ENCODE measurements at regions not wholly inside any gene's neighbourhood (a gene's known extent, or its start where the extent isn't known, plus 50 kb on each side); places are given as distances from the start of the nearest gene placed in this dataset.

DNA sequence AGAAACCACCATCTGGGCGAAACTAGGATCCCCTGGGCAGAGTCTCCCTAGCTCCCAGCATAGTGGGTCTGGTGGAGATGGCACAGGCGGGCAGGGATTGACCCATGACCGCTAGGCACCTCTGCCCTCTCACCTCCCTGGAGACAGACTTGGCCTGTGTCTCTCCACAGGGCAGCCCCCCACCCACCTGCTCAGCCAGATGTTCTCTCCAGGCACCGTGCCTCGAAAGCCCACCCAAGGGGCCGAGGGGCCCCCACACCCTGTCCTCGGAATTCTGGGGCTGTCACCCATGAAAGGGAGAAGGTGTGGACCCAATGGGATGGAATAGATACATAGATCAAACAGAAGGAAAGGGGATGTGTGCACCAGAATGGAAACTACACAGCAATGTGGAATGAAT is 229.1 kb upstream of the RTL1 start:
- TF ChIP-seq, protein P1, sequence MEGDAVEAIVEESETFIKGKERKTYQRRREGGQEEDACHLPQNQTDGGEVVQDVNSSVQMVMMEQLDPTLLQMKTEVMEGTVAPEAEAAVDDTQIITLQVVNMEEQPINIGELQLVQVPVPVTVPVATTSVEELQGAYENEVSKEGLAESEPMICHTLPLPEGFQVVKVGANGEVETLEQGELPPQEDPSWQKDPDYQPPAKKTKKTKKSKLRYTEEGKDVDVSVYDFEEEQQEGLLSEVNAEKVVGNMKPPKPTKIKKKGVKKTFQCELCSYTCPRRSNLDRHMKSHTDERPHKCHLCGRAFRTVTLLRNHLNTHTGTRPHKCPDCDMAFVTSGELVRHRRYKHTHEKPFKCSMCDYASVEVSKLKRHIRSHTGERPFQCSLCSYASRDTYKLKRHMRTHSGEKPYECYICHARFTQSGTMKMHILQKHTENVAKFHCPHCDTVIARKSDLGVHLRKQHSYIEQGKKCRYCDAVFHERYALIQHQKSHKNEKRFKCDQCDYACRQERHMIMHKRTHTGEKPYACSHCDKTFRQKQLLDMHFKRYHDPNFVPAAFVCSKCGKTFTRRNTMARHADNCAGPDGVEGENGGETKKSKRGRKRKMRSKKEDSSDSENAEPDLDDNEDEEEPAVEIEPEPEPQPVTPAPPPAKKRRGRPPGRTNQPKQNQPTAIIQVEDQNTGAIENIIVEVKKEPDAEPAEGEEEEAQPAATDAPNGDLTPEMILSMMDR (conservative IDR thresholded peaks at IDR 0.05) = no peak
- no peak for TF ChIP-seq ZFX (IDR thresholded peaks at IDR 0.05)
- no peak overlapping the region for H3K27ac ChIP-seq

DNA sequence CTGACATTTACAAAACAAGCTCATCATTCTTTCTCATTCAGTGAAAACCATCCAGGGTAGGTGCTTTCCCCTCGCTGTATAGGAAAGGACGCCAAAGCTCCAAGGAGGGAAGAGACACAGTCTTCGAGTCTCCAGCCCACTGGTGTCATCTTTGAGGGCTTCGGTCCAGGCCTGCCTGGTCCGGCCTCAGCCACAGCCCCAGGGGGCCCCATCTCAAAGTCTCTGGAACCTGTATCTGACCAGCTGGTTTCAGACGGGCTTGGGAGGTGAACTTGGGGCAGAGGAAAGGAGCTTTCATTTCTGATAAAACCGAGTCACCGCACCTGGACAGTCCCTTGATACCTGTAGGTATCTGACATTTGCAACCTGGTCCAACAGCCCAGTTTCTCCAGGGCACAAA is 229.5 kb upstream of the RTL1 start:
- no peak overlapping the region for H3K27ac ChIP-seq
- TF ChIP-seq, protein P1 (conservative IDR thresholded peaks at IDR 0.05) = no peak
- no peak for TF ChIP-seq ZFX (IDR thresholded peaks at IDR 0.05)

- no peak overlapping the region for H3K27ac ChIP-seq
- TF ChIP-seq, protein P1 (conservative IDR thresholded peaks at IDR 0.05) = no peak
- no peak for TF ChIP-seq ZFX (IDR thresholded peaks at IDR 0.05)
These were observed 230.7 kb upstream of the RTL1 start for GRCh38 chr14:101134161-101134631.

DNA sequence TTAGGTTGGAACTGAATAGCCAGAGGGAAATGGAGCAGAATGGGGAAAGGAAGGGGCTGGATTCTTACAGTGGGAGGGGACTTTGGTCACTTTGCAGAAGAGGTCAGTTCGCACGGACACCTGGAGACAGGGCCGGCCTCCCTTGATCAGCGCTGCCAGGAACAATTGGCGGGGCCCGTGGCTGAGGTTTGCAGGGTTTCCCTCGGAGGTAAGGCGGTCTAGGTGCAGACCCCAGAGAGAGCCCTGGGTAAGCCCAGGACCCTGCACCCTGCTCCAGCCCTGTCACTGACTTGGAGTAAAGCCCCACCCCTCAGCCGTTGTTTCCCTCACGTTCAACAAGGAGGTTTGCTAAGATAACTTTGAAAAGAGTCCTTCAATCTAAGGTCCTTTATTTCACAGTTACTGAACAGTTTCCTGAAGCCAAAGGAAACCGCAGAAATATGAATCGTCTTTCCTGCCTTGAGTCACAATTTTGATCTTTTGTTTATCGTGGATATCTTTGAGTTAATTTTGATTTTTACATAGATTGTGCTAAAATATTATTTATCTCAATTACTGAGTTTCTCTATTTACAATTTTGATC is 231.4 kb upstream of the RTL1 start:
- TF ChIP-seq, protein P1 (conservative IDR thresholded peaks at IDR 0.05) = no peak
- no peak for TF ChIP-seq ZFX (IDR thresholded peaks at IDR 0.05)
- no peak overlapping the region for H3K27ac ChIP-seq

DNA sequence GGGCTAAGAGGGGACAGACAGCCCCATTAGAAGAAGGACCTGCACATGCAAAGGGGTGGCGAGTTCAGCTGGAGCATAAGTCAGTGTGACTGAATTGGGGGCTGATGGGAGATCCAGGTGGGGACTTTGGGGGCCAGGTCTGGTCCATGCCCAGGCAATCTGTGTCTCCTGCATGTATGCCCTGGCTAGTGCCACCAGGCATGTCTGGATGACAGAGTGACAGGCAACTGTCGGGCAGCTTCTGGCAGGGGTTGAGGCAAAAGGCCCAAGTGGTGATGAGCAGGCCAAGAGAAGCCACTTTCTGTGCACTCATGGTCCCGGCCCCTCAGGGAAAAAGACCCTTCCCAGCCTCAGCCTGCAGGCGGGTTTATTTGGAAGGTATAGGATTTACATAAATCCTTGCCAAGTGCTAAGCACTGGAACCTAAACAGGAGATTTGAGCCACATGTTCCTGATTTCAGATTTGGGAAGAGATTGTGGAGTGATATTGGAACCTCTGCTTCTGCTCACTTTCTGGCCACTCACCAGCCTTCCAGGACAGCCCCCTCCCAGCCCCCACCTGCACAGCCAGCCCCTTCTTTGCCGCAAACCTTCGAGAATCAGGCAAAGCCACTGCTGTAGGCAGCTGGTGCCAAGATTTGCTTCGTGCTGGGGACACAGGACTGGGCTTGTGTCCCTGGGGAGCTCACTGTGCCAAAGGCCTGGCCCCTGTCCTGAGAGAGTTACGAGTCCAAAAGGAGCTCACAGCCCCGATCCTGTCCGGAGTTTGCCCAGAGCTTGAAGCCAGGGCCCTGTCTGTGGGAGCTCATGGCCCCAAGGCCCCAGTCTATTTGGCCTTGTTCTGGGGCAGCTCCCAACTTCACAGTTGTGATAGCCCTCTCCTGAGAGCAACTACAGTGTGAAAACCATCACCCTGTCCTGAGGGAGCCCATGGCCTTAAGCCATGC is 232.5 kb upstream of the RTL1 start:
- TF ChIP-seq ZFX (IDR thresholded peaks at IDR 0.05) = no peak
- TF ChIP-seq, protein P1 (conservative IDR thresholded peaks at IDR 0.05) = no peak
- no peak overlapping the region for H3K27ac ChIP-seq

DNA sequence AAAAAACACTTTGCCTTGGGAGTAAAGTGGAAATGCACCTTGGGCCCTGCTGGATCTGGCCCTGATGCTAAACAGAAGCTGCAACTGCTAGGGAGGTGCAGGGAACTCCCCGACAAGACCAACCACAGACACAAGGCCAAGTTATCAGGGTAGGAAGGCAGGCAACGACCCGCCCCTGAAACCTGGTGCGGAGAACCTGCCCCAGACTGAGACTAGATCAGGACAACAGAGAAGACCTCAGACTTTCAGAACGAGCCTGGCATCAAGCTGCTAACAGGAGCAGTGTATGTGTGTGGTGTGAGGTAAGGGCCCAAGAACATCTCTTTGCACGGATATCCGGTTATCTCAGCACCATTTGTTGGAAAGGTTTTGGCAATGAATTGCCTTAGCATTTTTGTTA is 233.7 kb upstream of the RTL1 start:
- H3K27ac ChIP-seq = no peak overlapping the region
- TF ChIP-seq, protein P1 (conservative IDR thresholded peaks at IDR 0.05) = no peak

- H3K27ac ChIP-seq = no peak overlapping the region
- TF ChIP-seq, protein P1 (conservative IDR thresholded peaks at IDR 0.05) = no peak
- TF ChIP-seq ZFX (IDR thresholded peaks at IDR 0.05) = no peak
These were observed 244.3 kb upstream of the RTL1 start for GRCh38 chr14:101147848-101148247.
